ENCODE measurements at regions not wholly inside any gene's neighbourhood (a gene's known extent, or its start where the extent isn't known, plus 50 kb on each side); places are given as distances from the start of the nearest gene placed in this dataset.

DNA sequence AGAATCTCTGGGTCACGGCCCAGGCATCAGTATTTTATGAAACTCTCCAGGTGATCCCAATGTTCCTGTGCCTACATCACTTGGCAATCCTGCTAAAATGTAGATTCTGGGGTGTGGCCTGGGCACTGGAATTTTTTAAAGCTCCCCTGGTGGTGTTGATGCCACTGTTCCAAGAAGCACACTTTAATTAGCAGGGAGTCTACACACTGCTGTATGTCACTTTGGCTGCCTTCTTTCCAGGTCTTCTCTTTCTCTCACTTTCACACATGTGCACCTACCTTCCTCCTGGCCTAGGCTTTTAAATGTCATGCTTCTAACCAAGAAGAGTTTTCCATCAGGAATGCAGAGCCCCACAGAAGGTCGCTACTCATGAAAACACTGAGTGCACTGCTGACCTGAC lies 136.0 kb upstream of the ALDH1B1 start:
- H3K4me3 ChIP-seq (replicated peaks in 1 of 3; ENCODE audit: low read depth in 2 of 3, low read length in 3 of 3), result no peak overlapping the region
- no peaks in the 10 kb centered on the region for H3K27me3 ChIP-seq (ENCODE audit: control insufficient read depth in 2 of 2, insufficient read depth in 2 of 2, low read length in 2 of 2)
- peaks cover 3 to 4% (median 3%) of the 10 kb centered on the region in 3 donors for H3K27me3 Mint-ChIP-seq (ENCODE audit: low read depth in 3 of 3)
- no peaks in the 10 kb centered on the region for H3K4me1 Mint-ChIP-seq
- TF ChIP-seq, protein P1, sequence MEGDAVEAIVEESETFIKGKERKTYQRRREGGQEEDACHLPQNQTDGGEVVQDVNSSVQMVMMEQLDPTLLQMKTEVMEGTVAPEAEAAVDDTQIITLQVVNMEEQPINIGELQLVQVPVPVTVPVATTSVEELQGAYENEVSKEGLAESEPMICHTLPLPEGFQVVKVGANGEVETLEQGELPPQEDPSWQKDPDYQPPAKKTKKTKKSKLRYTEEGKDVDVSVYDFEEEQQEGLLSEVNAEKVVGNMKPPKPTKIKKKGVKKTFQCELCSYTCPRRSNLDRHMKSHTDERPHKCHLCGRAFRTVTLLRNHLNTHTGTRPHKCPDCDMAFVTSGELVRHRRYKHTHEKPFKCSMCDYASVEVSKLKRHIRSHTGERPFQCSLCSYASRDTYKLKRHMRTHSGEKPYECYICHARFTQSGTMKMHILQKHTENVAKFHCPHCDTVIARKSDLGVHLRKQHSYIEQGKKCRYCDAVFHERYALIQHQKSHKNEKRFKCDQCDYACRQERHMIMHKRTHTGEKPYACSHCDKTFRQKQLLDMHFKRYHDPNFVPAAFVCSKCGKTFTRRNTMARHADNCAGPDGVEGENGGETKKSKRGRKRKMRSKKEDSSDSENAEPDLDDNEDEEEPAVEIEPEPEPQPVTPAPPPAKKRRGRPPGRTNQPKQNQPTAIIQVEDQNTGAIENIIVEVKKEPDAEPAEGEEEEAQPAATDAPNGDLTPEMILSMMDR (IDR thresholded peaks at IDR 0.05), result no peak
- no peaks in the 10 kb centered on the region for H3K79me2 ChIP-seq (ENCODE audit: insufficient read depth, low read length)
- H3K36me3 Mint-ChIP-seq, result no peaks in the 10 kb centered on the region
- H3K9ac ChIP-seq (ENCODE audit: insufficient read depth, low read length, poor library complexity, severe bottlenecking), result no peak overlapping the region
- no peak for DNase-seq
- no peaks in the 10 kb centered on the region for H4K20me1 ChIP-seq (ENCODE audit: insufficient read depth, low read length)
- H3K36me3 ChIP-seq (replicated peaks in 1 of 2; ENCODE audit: control insufficient read depth in 1 of 2, insufficient read depth in 2 of 2, low read length in 2 of 2), result no peaks in the 10 kb centered on the region
- no peaks in the 10 kb centered on the region for H3K9me3 ChIP-seq (replicated peaks in 1 of 2; ENCODE audit: control insufficient read depth in 1 of 2, insufficient read depth in 1 of 2, low read length in 2 of 2)
- no peak overlapping the region for H3K4me3 Mint-ChIP-seq
- peaks cover 0 to 3% (median 0%) of the 10 kb centered on the region in 7 donors for H3K9me3 Mint-ChIP-seq
- no peak overlapping the region for H3K4me2 ChIP-seq (replicated peaks; ENCODE audit: extremely low read depth, low read length, poor library complexity, severe bottlenecking)
- WGBS (ENCODE audit: insufficient coverage), result 71% methylated on average over 1 of the region's 2 CpGs
- no peak overlapping the region for H3K27ac ChIP-seq (ENCODE audit: low read depth in 1 of 2, low read length in 2 of 2)
- intact Hi-C loops (cut with micrococcal nuclease), result no loop called here
- H3K27ac Mint-ChIP-seq, result no peak overlapping the region
- no peak overlapping the region for H2AFZ ChIP-seq (ENCODE audit: insufficient read depth, low read depth, low read length, poor library complexity, severe bottlenecking)
- H3K4me1 ChIP-seq (ENCODE audit: control insufficient read depth in 1 of 2, insufficient read depth in 2 of 2, low read length in 2 of 2), result no peaks in the 10 kb centered on the region

DNA sequence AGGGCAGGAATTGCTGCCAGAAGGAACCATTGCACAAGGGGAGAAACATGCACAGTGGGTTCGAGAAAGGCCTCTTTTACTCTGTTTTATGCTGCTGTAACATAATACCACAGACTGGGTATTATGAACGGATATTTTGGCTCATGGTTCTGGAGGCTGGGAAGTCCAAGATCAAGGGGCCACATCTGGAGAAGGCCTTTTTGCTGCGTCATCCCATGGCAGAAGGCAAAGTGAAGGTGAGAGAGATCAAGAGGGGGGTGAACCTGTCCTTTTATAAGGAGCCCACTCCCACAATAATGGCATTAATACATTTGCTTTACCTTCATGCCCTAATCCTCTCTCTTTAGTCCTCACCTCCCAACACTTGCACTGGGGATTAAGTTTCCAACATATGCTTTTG lies 136.9 kb upstream of the ALDH1B1 start:
- Mint-ChIP-seq H3K4me3 (no peak overlapping the region), H3K27ac (no peak overlapping the region), H3K4me1 (no peaks in the 10 kb centered on the region), H3K27me3 (ENCODE audit: low read depth in 3 of 3) (peaks cover 2 to 4% (median 3%) of the 10 kb centered on the region in 3 donors), H3K36me3 (no peaks in the 10 kb centered on the region), H3K9me3 (peaks cover 0 to 3% (median 0%) of the 10 kb centered on the region in 7 donors)
- Histone ChIP-seq H3K9ac (ENCODE audit: insufficient read depth, low read length, poor library complexity, severe bottlenecking) (no peak overlapping the region), H3K4me1 (ENCODE audit: control insufficient read depth in 1 of 2, insufficient read depth in 2 of 2, low read length in 2 of 2) (no peaks in the 10 kb centered on the region), H2AFZ (ENCODE audit: insufficient read depth, low read depth, low read length, poor library complexity, severe bottlenecking) (no peak overlapping the region), H3K79me2 (ENCODE audit: insufficient read depth, low read length) (no peaks in the 10 kb centered on the region), H4K20me1 (ENCODE audit: insufficient read depth, low read length) (no peaks in the 10 kb centered on the region), H3K9me3 (replicated peaks in 1 of 2; ENCODE audit: control insufficient read depth in 1 of 2, insufficient read depth in 1 of 2, low read length in 2 of 2) (no peaks in the 10 kb centered on the region), H3K4me3 (replicated peaks in 1 of 3; ENCODE audit: low read depth in 2 of 3, low read length in 3 of 3) (no peak overlapping the region), H3K4me2 (replicated peaks; ENCODE audit: extremely low read depth, low read length, poor library complexity, severe bottlenecking) (no peak overlapping the region), H3K27ac (ENCODE audit: low read depth in 1 of 2, low read length in 2 of 2) (no peak overlapping the region), H3K36me3 (replicated peaks in 1 of 2; ENCODE audit: control insufficient read depth in 1 of 2, insufficient read depth in 2 of 2, low read length in 2 of 2) (no peaks in the 10 kb centered on the region), H3K27me3 (ENCODE audit: control insufficient read depth in 2 of 2, insufficient read depth in 2 of 2, low read length in 2 of 2) (no peaks in the 10 kb centered on the region)
- no CpG with 5 or more reads among the region's 3 CpGs for WGBS (ENCODE audit: insufficient coverage)
- DNase-seq, result no peak
- TF ChIP-seq, protein P1 (IDR thresholded peaks at IDR 0.05), result no peak
- intact Hi-C loops (cut with micrococcal nuclease), result no loop called here

Measured in CD14-positive monocyte (primary cell).